ENCODE measurements at regions not wholly inside any gene's neighbourhood (a gene's known extent, or its start where the extent isn't known, plus 50 kb on each side); places are given as distances from the start of the nearest gene placed in this dataset.

DNA sequence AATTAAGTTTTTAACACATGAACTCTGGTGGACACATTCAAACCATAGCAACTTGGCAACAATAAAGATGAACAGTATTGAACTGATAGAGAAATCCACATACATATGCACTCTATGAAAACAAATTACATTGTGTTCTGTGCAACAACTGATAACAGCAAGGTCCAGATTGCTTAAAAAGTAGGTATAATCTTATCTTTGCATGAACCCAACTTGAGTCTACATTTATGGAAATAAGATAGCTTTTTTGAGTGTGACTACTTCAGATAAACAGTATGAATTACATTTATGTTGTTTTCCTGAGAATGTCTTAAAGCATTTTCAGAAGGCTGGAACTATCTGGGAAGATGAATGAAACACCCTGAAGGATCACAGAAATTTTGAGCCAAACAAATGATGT lies 212.6 kb upstream of the GK2 start:
- H3K27ac ChIP-seq = no peak overlapping the region
- no peaks in the 10 kb centered on the region for H3K4me1 ChIP-seq
- H3K36me3 ChIP-seq = no peaks in the 10 kb centered on the region
- no peak overlapping the region for H3K4me3 ChIP-seq (replicated peaks in 1 of 3)
- TF ChIP-seq, protein P1, sequence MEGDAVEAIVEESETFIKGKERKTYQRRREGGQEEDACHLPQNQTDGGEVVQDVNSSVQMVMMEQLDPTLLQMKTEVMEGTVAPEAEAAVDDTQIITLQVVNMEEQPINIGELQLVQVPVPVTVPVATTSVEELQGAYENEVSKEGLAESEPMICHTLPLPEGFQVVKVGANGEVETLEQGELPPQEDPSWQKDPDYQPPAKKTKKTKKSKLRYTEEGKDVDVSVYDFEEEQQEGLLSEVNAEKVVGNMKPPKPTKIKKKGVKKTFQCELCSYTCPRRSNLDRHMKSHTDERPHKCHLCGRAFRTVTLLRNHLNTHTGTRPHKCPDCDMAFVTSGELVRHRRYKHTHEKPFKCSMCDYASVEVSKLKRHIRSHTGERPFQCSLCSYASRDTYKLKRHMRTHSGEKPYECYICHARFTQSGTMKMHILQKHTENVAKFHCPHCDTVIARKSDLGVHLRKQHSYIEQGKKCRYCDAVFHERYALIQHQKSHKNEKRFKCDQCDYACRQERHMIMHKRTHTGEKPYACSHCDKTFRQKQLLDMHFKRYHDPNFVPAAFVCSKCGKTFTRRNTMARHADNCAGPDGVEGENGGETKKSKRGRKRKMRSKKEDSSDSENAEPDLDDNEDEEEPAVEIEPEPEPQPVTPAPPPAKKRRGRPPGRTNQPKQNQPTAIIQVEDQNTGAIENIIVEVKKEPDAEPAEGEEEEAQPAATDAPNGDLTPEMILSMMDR (IDR thresholded peaks at IDR 0.05) = no peak
- TF ChIP-seq POLR2A (IDR thresholded peaks at IDR 0.05) = no peak
- H3K27me3 ChIP-seq = no peaks in the 10 kb centered on the region
- no peaks in the 10 kb centered on the region for H3K9me3 ChIP-seq
- no peak for DNase-seq
- intact Hi-C loops (cut with DNase I) = no loop called here

GRCh38 chr4:79613269-79613935 lies 205.4 kb upstream of the GK2 start:
- intact Hi-C loops (cut with DNase I) = no loop called here

GRCh38 chr4:79611026-79611425 lies 203.0 kb upstream of the GK2 start:
- no peak overlapping the region for H3K27ac ChIP-seq
- no peak overlapping the region for H3K4me3 ChIP-seq (replicated peaks in 1 of 3)
- TF ChIP-seq, protein P1 (IDR thresholded peaks at IDR 0.05) = no peak
- TF ChIP-seq POLR2A (IDR thresholded peaks at IDR 0.05) = no peak
- intact Hi-C loops (cut with DNase I) = no loop called here
- H3K9me3 ChIP-seq = no peaks in the 10 kb centered on the region
- no peaks in the 10 kb centered on the region for H3K4me1 ChIP-seq
- no peak for DNase-seq
- no peaks in the 10 kb centered on the region for H3K36me3 ChIP-seq
- no peaks in the 10 kb centered on the region for H3K27me3 ChIP-seq
- WGBS, 2 donors = 81 to 86% methylated on average over 5 of the region's 5 CpGs

More at GRCh38 chr4:79613269-79613935, 205.4 kb upstream of the GK2 start:
- DNase-seq = no peak
- TF ChIP-seq, protein P1 (IDR thresholded peaks at IDR 0.05) = no peak
- no peak for TF ChIP-seq POLR2A (IDR thresholded peaks at IDR 0.05)
- H3K4me1 ChIP-seq = no peaks in the 10 kb centered on the region
- H3K36me3 ChIP-seq = no peaks in the 10 kb centered on the region
- H3K27ac ChIP-seq = no peak overlapping the region
- no peak overlapping the region for H3K4me3 ChIP-seq (replicated peaks in 1 of 3)
- no peaks in the 10 kb centered on the region for H3K27me3 ChIP-seq
- H3K9me3 ChIP-seq = no peaks in the 10 kb centered on the region
- 78 to 86% methylated on average over 3 of the region's 3 CpGs for whole genome bisulfite sequencing, 2 donors

- H3K27me3 ChIP-seq = no peaks in the 10 kb centered on the region
- no peak overlapping the region for H3K27ac ChIP-seq
- H3K36me3 ChIP-seq = no peaks in the 10 kb centered on the region
- intact Hi-C loops (cut with DNase I) = no loop called here
- TF ChIP-seq, protein P1 (IDR thresholded peaks at IDR 0.05) = no peak
- H3K9me3 ChIP-seq = no peaks in the 10 kb centered on the region
- 19 to 31% methylated on average over 2 of the region's 2 CpGs for WGBS, 2 donors
- H3K4me3 ChIP-seq (replicated peaks in 1 of 3) = no peak overlapping the region
- no peaks in the 10 kb centered on the region for H3K4me1 ChIP-seq
- no peak for DNase-seq
Observed at GRCh38 chr4:79609817-79610216, 201.8 kb upstream of the GK2 start.

DNA sequence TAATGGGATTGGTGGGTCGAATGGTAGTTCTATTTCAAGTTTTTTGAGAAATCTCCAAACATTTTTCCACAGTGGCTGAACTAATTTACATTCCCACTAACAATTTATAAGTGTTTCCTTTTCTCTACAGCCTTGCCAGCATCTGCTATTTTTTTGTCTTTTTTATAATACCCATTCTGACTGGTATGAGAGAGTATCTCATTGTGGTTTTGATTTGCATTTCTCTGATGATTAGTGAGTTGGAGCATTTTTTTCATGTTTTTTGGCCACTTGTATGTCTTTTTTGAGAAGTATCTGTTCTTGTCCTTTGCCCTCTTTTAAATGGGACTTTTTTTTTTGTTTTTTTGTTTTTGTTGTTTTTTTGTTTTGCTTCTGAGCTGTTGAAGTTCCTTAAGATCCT lies 200.0 kb upstream of the GK2 start:
- no peaks in the 10 kb centered on the region for H3K9me3 ChIP-seq
- WGBS, 2 donors = 82 to 90% methylated on average over 1 of the region's 1 CpG
- H3K36me3 ChIP-seq = no peaks in the 10 kb centered on the region
- no peak overlapping the region for H3K27ac ChIP-seq
- no peak overlapping the region for H3K4me3 ChIP-seq (replicated peaks in 1 of 3)
- no peaks in the 10 kb centered on the region for H3K4me1 ChIP-seq
- intact Hi-C loops (cut with DNase I) = no loop called here
- no peak for DNase-seq
- TF ChIP-seq, protein P1 (IDR thresholded peaks at IDR 0.05) = no peak
- TF ChIP-seq POLR2A (IDR thresholded peaks at IDR 0.05) = no peak
- no peaks in the 10 kb centered on the region for H3K27me3 ChIP-seq

All from thyroid gland (tissue), 4 donors.